ENCODE measurements at regions not wholly inside any gene's neighbourhood (a gene's known extent, or its start where the extent isn't known, plus 50 kb on each side); places are given as distances from the start of the nearest gene placed in this dataset.

- WGBS, result 81% methylated on average over 1 of the region's 1 CpG
- H3K9me3 ChIP-seq (ENCODE audit: control insufficient read depth in 4 of 4, low read length in 3 of 4), result no peaks in the 10 kb centered on the region
- H3K27ac ChIP-seq (ENCODE audit: low read depth in 1 of 2, low read length in 2 of 2), result no peak overlapping the region
- no peaks in the 10 kb centered on the region for H3K4me1 ChIP-seq (ENCODE audit: control insufficient read depth in 4 of 4, insufficient read depth in 4 of 4, low read length in 3 of 4)
- no peak for TF ChIP-seq YY1 (IDR thresholded peaks at IDR 0.05)
- TF ChIP-seq SP1 (IDR thresholded peaks at IDR 0.05), result no peak
- TF ChIP-seq HNF4G (IDR thresholded peaks at IDR 0.05), result no peak
- TF ChIP-seq, protein P1, sequence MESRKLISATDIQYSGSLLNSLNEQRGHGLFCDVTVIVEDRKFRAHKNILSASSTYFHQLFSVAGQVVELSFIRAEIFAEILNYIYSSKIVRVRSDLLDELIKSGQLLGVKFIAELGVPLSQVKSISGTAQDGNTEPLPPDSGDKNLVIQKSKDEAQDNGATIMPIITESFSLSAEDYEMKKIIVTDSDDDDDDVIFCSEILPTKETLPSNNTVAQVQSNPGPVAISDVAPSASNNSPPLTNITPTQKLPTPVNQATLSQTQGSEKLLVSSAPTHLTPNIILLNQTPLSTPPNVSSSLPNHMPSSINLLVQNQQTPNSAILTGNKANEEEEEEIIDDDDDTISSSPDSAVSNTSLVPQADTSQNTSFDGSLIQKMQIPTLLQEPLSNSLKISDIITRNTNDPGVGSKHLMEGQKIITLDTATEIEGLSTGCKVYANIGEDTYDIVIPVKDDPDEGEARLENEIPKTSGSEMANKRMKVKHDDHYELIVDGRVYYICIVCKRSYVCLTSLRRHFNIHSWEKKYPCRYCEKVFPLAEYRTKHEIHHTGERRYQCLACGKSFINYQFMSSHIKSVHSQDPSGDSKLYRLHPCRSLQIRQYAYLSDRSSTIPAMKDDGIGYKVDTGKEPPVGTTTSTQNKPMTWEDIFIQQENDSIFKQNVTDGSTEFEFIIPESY (IDR thresholded peaks at IDR 0.05), result no peak
- TF ChIP-seq CTCF (IDR thresholded peaks at IDR 0.05; ENCODE audit: low read depth, low read length, missing input control), result no peak
- TF ChIP-seq MAX (IDR thresholded peaks at IDR 0.05), result no peak
- no peak for TF ChIP-seq EGR1 (IDR thresholded peaks at IDR 0.05; ENCODE audit: low read depth in 2 of 2)
- no peak for TF ChIP-seq GABPA (IDR thresholded peaks at IDR 0.05 in 1 of 2, conservative IDR thresholded peaks at IDR 0.05 in 1 of 2)
- no peak for TF ChIP-seq RXRA (IDR thresholded peaks at IDR 0.05)
- no peak for TF ChIP-seq RAD21 (IDR thresholded peaks at IDR 0.05)
- TF ChIP-seq FOXA2 (IDR thresholded peaks at IDR 0.05), result no peak
- no peak overlapping the region for H3K9ac ChIP-seq (ENCODE audit: low read depth in 1 of 2, low read length in 2 of 2)
- no peaks in the 10 kb centered on the region for H3K36me3 ChIP-seq (ENCODE audit: control insufficient read depth in 4 of 4, insufficient read depth in 3 of 4, low read depth in 1 of 4, low read length in 3 of 4)
- no peak for DNase-seq (ENCODE audit: low spot score)
- H3K4me3 ChIP-seq (ENCODE audit: low read depth in 1 of 3, low read length in 3 of 3), result no peak overlapping the region
- no peaks in the 10 kb centered on the region for H3K27me3 ChIP-seq (ENCODE audit: control insufficient read depth in 4 of 4, insufficient read depth in 4 of 4, low read length in 3 of 4)
These were observed 1872.7 kb downstream of the OLFM4 start for GRCh38 chr13:54901316-54901715.

- Histone ChIP-seq H3K36me3 (ENCODE audit: control insufficient read depth in 4 of 4, insufficient read depth in 3 of 4, low read depth in 1 of 4, low read length in 3 of 4) (no peaks in the 10 kb centered on the region), H3K4me1 (ENCODE audit: control insufficient read depth in 4 of 4, insufficient read depth in 4 of 4, low read length in 3 of 4) (no peaks in the 10 kb centered on the region), H3K27me3 (ENCODE audit: control insufficient read depth in 4 of 4, insufficient read depth in 4 of 4, low read length in 3 of 4) (no peaks in the 10 kb centered on the region), H3K9me3 (ENCODE audit: control insufficient read depth in 4 of 4, low read length in 3 of 4) (peaks cover 0 to 4% (median under 1%) of the 10 kb centered on the region in 4 donors), H3K4me3 (ENCODE audit: low read depth in 1 of 3, low read length in 3 of 3) (no peak overlapping the region), H3K27ac (ENCODE audit: low read depth in 1 of 2, low read length in 2 of 2) (no peak overlapping the region), H3K9ac (ENCODE audit: low read depth in 1 of 2, low read length in 2 of 2) (no peak overlapping the region)
- TF ChIP-seq TAF1 (conservative IDR thresholded peaks at IDR 0.05) (no peak), FOXA2 (IDR thresholded peaks at IDR 0.05) (no peak), SP1 (IDR thresholded peaks at IDR 0.05) (no peak), HNF4G (IDR thresholded peaks at IDR 0.05) (no peak), HNF4A (conservative IDR thresholded peaks at IDR 0.05) (no peak), RAD21 (IDR thresholded peaks at IDR 0.05) (no peak), EGR1 (IDR thresholded peaks at IDR 0.05; ENCODE audit: low read depth in 2 of 2) (no peak), YY1 (IDR thresholded peaks at IDR 0.05) (no peak), CTCF (IDR thresholded peaks at IDR 0.05; ENCODE audit: low read depth, low read length, missing input control) (no peak), RXRA (IDR thresholded peaks at IDR 0.05) (no peak), ATF3 (IDR thresholded peaks at IDR 0.05) (no peak), MAX (IDR thresholded peaks at IDR 0.05) (no peak), JUND (IDR thresholded peaks at IDR 0.05) (no peak), GABPA (IDR thresholded peaks at IDR 0.05 in 1 of 2, conservative IDR thresholded peaks at IDR 0.05 in 1 of 2) (no peak)
- TF ChIP-seq, protein P2, sequence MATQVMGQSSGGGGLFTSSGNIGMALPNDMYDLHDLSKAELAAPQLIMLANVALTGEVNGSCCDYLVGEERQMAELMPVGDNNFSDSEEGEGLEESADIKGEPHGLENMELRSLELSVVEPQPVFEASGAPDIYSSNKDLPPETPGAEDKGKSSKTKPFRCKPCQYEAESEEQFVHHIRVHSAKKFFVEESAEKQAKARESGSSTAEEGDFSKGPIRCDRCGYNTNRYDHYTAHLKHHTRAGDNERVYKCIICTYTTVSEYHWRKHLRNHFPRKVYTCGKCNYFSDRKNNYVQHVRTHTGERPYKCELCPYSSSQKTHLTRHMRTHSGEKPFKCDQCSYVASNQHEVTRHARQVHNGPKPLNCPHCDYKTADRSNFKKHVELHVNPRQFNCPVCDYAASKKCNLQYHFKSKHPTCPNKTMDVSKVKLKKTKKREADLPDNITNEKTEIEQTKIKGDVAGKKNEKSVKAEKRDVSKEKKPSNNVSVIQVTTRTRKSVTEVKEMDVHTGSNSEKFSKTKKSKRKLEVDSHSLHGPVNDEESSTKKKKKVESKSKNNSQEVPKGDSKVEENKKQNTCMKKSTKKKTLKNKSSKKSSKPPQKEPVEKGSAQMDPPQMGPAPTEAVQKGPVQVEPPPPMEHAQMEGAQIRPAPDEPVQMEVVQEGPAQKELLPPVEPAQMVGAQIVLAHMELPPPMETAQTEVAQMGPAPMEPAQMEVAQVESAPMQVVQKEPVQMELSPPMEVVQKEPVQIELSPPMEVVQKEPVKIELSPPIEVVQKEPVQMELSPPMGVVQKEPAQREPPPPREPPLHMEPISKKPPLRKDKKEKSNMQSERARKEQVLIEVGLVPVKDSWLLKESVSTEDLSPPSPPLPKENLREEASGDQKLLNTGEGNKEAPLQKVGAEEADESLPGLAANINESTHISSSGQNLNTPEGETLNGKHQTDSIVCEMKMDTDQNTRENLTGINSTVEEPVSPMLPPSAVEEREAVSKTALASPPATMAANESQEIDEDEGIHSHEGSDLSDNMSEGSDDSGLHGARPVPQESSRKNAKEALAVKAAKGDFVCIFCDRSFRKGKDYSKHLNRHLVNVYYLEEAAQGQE (IDR thresholded peaks at IDR 0.05), result no peak
- DNase-seq (ENCODE audit: low spot score), result no peak
- 70% methylated on average over 3 of the region's 3 CpGs for WGBS
These were observed 1883.8 kb downstream of the OLFM4 start for GRCh38 chr13:54912367-54912766.
